GM12801 (cell line): ENCODE measurements at regions not wholly inside any gene's neighbourhood (a gene's known extent, or its start where the extent isn't known, plus 50 kb on each side); places are given as distances from the start of the nearest gene placed in this dataset.

Experiments
- TF ChIP-seq, protein P1 (sequence below): IDR thresholded peaks from one replicate; pipeline ENCODE4 v1.5.1; 2011; ENCODE audit warnings: control low read depth; ENCODE audit not compliant: insufficient read length; ENCODE audit errors: extremely low read depth

DNA sequence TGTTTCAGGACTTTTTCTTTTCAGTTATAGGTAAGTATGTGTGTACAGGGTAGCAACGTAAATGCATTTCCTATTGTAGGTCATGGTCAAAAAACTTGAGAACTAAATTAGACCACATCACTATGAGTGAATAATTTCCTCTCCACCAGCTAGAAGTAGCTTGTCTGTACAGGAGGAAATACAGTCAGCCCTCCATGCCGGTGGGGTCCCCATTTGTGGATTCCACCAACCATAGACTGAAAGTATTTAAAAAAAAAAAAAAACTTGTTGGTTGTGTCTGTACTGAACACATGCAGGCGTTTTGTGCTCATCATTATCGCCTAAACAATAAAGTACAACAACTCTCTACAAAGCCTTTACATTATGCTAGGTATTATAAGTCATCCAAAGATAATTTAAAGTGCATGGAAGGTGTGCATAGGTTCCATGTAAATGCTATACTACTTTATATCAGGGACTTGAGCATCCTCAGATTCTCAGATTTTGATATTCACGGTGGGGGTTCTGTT, 94.2 kb upstream of the NDUFV2 start:
- TF ChIP-seq, protein P1, sequence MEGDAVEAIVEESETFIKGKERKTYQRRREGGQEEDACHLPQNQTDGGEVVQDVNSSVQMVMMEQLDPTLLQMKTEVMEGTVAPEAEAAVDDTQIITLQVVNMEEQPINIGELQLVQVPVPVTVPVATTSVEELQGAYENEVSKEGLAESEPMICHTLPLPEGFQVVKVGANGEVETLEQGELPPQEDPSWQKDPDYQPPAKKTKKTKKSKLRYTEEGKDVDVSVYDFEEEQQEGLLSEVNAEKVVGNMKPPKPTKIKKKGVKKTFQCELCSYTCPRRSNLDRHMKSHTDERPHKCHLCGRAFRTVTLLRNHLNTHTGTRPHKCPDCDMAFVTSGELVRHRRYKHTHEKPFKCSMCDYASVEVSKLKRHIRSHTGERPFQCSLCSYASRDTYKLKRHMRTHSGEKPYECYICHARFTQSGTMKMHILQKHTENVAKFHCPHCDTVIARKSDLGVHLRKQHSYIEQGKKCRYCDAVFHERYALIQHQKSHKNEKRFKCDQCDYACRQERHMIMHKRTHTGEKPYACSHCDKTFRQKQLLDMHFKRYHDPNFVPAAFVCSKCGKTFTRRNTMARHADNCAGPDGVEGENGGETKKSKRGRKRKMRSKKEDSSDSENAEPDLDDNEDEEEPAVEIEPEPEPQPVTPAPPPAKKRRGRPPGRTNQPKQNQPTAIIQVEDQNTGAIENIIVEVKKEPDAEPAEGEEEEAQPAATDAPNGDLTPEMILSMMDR = no peak

DNA sequence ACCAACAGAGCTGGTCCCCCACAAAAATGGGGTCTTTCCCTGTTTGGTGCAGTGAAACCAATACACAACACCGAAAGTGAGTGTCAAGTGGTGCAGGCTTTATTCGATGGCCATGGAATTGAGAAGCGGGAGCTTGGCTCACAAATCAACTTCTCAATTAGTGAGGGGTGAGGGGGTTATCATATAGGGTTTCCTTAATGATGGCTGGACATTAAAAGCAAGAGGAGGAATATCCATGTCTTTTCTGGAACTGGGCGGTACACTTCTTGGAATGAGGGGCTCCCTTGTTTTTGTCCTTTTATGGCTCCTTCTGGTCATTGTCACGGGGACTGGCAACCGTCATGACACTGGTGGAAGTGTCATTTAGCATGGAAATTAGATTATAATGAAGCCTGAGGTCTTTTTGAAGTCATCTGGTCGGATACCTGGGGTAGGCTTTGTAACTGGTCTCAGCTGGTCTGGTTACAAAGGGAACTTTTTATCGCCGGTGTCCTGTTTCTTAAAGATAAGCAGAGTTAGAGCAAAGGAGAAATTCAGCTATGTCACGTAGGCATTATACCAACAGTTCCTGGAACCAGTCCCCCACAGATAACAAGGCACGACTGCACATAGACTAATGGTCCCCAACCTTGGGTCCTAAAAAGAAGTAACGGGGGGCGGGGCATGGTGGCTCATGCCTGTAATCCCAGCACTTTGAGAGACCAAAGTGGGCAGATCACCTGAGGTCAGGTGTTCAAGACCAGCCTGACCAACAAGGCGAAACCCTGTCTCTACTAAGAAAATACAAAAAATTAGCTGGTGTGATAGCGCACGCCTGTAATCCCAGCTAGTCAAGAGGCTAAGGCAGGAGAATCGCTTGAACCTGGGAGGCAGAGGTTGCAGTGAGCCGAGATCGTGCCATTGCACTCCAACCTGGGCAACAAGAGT, 93.5 kb upstream of the NDUFV2 start:
- TF ChIP-seq, protein P1 = no peak

DNA sequence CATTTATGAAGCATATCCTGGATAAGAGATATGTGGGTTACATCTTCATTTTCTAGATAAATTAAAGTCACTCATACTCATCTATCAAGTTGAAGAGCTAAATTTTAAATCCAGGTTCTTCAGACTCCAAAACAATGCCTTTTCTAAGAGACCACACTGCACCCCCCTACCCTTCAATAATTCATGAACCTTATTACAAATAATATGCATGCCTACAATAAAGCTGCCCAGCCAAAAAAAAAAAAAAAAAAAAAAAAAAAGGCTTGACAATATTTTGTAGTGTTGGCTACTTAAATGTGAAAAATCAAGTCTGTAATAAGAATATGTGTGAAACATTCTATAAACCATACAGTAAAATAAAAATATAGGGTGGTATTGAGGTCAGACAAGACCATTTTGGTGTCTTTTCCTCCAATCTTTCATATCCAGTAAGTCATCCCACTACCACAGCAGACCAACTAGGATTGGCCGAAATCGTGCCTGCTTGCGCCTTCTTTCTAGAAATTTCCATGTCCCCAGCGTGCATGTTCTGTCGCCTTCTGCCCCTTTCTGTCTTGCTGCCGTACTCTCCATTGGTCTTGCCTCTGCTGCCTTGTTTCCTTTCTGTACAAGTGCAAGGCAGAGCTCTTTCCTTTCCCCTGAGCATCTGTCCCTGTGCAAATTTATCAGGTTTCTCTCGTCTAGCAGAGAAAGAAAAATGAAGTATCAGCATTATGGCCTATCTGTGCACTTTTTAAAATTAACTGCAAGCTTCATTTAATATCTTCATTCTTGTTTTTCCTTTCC, 92.6 kb upstream of the NDUFV2 start:
- TF ChIP-seq, protein P1 = no peak

DNA sequence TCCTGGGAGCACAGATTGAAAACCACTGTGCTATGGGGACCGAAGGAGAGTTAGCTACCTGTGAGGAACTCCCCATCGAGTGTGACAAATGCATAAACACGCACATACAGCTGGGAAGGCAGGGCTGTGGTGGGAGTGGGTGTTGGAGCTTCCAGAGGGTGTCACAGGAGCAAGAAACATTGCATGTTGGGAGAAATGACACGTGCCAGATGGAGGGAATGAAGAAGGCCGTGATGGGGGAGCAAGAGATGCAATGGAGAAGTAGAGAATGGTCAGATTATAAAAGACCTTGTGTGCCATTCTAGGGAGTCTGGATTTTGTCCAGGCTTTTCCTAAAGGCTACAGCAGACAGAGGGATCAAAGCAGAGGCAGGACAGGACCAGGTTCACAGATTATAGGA, 91.1 kb upstream of the NDUFV2 start:
- TF ChIP-seq, protein P1 = no peak

DNA sequence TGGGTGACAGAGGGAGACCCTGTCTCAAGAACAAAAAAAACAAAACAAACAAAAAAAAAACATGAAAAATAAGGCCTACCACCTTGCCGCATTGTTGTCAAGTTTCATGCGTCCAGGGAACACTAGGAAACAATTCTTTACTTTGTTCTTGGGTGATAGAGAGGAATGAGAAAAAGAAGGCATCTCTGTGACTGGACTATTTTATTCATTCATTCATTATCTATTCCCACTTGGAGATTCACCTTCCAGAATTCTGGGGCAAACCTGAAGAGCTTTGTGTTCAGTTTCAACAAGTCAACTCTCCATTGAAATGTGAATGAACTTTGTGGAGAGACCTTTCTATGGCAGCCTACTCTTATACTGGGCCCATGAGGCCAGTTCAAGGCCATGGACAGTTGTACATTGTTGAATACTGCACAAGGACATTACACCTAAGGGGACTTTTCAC, 88.5 kb upstream of the NDUFV2 start:
- TF ChIP-seq, protein P1 = no peak

DNA sequence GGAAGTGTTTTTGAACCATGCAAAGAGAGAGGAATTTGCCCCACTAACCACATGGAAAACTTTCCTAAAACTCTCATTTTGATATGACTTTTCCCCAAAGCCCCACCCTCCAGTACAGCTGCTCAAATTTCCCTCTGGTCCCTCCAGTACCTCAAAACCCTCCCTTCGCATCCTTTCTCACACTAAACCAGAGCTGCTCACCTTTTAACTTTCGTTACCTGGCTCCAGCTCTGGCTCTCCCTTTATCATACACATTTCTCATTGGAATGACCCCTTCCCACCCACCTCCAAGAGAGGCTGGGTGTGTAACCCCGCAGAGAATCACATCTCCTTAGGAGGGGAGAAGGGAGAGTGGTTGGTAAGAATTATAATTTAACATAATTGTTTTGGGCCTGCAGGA, 86.8 kb upstream of the NDUFV2 start:
- TF ChIP-seq, protein P1 = no peak

DNA sequence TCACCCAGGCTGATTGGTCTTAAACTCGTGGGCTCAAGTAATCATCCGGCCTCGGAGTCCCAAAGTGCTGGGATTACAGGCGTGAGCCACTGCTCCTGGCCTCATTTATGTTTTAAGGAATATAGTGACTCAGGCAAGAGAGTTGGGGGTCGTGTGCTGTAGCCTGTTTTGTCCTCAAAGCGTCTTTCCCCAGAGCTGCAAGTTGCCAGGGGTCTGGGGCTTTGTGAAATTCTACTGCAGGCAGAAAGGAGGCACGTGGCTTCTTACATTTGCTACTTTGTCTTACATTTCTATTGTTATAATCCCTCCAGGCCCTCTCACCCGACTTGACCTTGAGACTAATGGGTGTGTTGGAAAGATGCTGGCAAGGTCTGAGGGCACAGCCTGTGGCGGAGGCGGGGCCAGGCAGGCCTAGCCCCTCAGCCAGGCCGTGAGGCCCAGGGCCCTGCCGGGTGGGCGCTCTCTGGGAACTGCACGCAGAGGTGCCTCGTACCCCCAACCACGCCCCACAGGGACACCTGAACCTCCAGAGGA, 85.8 kb upstream of the NDUFV2 start:
- TF ChIP-seq, protein P1 = no peak
